Left ventricle myocardium superior (tissue), 1 donor: ENCODE measurements at regions not wholly inside any gene's neighbourhood (a gene's known extent, or its start where the extent isn't known, plus 50 kb on each side); places are given as distances from the start of the nearest gene placed in this dataset.
"Not testable (repeated sequence)": the region's sequence is repeated elsewhere in the genome, so short reads cannot be mapped to it uniquely, and the experiment has no call there.

Experiments
- ATAC-seq: fragments of 200-7000 bp; cut with Tn5 transposase; one replicate; pipeline ENCODE4 v1.9.1; 2020; ENCODE audit warnings: mild to moderate bottlenecking, moderate library complexity
- DNase-seq: peaks from one replicate; pipeline ENCODE4 v3.0.0-alpha.2; 2020
- intact Hi-C: fragments of 100-400 bp; cut with micrococcal nuclease; formaldehyde crosslinking; loops from one replicate; pipeline ENCODE4 v1.11.0; 2022
- donor health status: DM: no; HTN: yes; CAD: no; lungs with severe emphysema.

- no peak for DNase-seq
Observed at GRCh38 chr5:13187186-13187585, 757.3 kb downstream of the DNAH5 start.

GRCh38 chr5:13186177-13186576 lies 758.3 kb downstream of the DNAH5 start:
- DNase-seq, result no peak
- intact Hi-C loops, result no loop called here
- no peak for ATAC-seq

More at GRCh38 chr5:13187186-13187585, 757.3 kb downstream of the DNAH5 start:
- ATAC-seq, result no peak
- intact Hi-C loops, result no loop called here

GRCh38 chr5:13179407-13180087 lies 764.9 kb downstream of the DNAH5 start:
- intact Hi-C loops, result no loop called here
- DNase-seq (no peak), ATAC-seq (no peak)

- intact Hi-C loops, result no loop called here
- ATAC-seq, result no peak
- no peak for DNase-seq
Observed at GRCh38 chr5:13143630-13144029, 800.9 kb downstream of the DNAH5 start.

GRCh38 chr5:13143214-13143613 lies 801.3 kb downstream of the DNAH5 start:
- no peak for DNase-seq
- no peak for ATAC-seq
- intact Hi-C loops, result no loop called here

- intact Hi-C loops, result no loop called here
- ATAC-seq, result no peak
- no peak for DNase-seq
Observed at GRCh38 chr5:13133951-13134350, 810.5 kb downstream of the DNAH5 start.

- intact Hi-C loops, result no loop called here
- DNase-seq, result no peak
- no peak for ATAC-seq
Observed at GRCh38 chr5:13115476-13115875, 829.0 kb downstream of the DNAH5 start.

- ATAC-seq (no peak), DNase-seq (no peak)
- intact Hi-C loops, result no loop called here
Observed at GRCh38 chr5:13108265-13108664, 836.2 kb downstream of the DNAH5 start.

- no peak for DNase-seq
- intact Hi-C loops, result no loop called here
Observed at GRCh38 chr5:13107537-13107936, 837.0 kb downstream of the DNAH5 start.

GRCh38 chr5:13081116-13081515 lies 863.4 kb downstream of the DNAH5 start:
- ATAC-seq (no peak), DNase-seq (no peak)
- intact Hi-C loops, result no loop called here

More at GRCh38 chr5:13107537-13107936, 837.0 kb downstream of the DNAH5 start:
- no peak for ATAC-seq

GRCh38 chr5:13072936-13073335 lies 871.6 kb downstream of the DNAH5 start:
- DNase-seq, intact Hi-C loops: not testable (repeated sequence)

GRCh38 chr5:13063088-13063487 lies 881.4 kb downstream of the DNAH5 start:
- intact Hi-C loops, result no loop called here
- ATAC-seq (no peak), DNase-seq (no peak)

More at GRCh38 chr5:13072936-13073335, 871.6 kb downstream of the DNAH5 start:
- ATAC-seq, result not testable (repeated sequence)

GRCh38 chr5:13045897-13046551 lies 898.5 kb downstream of the DNAH5 start:
- ATAC-seq (no peak), DNase-seq (no peak)

GRCh38 chr5:13034061-13034460 lies 910.4 kb downstream of the DNAH5 start:
- DNase-seq (no peak), ATAC-seq (no peak)
- intact Hi-C loops, result no loop called here

More at GRCh38 chr5:13045897-13046551, 898.5 kb downstream of the DNAH5 start:
- intact Hi-C loops, result no loop called here

- intact Hi-C loops, result no loop called here
- DNase-seq, result no peak
- ATAC-seq, result no peak
Observed at GRCh38 chr5:13029211-13029610, 915.3 kb downstream of the DNAH5 start.

GRCh38 chr5:13027874-13028273 lies 916.6 kb downstream of the DNAH5 start:
- DNase-seq, result no peak
- ATAC-seq, result no peak
- intact Hi-C loops, result no loop called here

- intact Hi-C loops, result no loop called here
- ATAC-seq, result no peak
- DNase-seq, result no peak
Observed at GRCh38 chr5:13019729-13020128, 924.8 kb downstream of the DNAH5 start.

GRCh38 chr5:13003457-13003856 lies 941.0 kb downstream of the DNAH5 start:
- ATAC-seq, result no peak
- no peak for DNase-seq
- intact Hi-C loops, result no loop called here

- intact Hi-C loops, result no loop called here
- DNase-seq (no peak), ATAC-seq (no peak)
Observed at GRCh38 chr5:12999667-13000066, 944.8 kb downstream of the DNAH5 start.

GRCh38 chr5:12985142-12985541 lies 959.3 kb downstream of the DNAH5 start:
- ATAC-seq (no peak), DNase-seq (no peak)
- intact Hi-C loops, result no loop called here

GRCh38 chr5:12974856-12975255 lies 969.6 kb downstream of the DNAH5 start:
- intact Hi-C loops, result no loop called here

More at GRCh38 chr5:12974856-12975255, 969.6 kb downstream of the DNAH5 start:
- no peak for ATAC-seq
- no peak for DNase-seq
